ENCODE measurements at regions not wholly inside any gene's neighbourhood (a gene's known extent, or its start where the extent isn't known, plus 50 kb on each side); places are given as distances from the start of the nearest gene placed in this dataset.

GRCh38 chr2:109679626-109680025 lies 65.5 kb downstream of the SOWAHC start:
- Mint-ChIP-seq H3K9me3 (ENCODE audit: unreplicated experiment) (no peaks in the 10 kb centered on the region), H3K27ac (ENCODE audit: unreplicated experiment) (peak overlapping the region; percentile 95), H3K36me3 (ENCODE audit: insufficient read depth, unreplicated experiment) (no peaks in the 10 kb centered on the region), H3K27me3 (ENCODE audit: insufficient read depth, unreplicated experiment) (no peaks in the 10 kb centered on the region), H3K4me1 (ENCODE audit: low read depth, unreplicated experiment) (peaks cover 58% of the 10 kb centered on the region), H3K4me3 (ENCODE audit: unreplicated experiment) (peak overlapping the region; percentile 75)
- peaks cover 56% of the 10 kb centered on the region for H3K4me1 ChIP-seq
- H3K36me3 ChIP-seq (ENCODE audit: control insufficient read depth, insufficient read depth, low read length), result no peaks in the 10 kb centered on the region
- H3K9me3 ChIP-seq, result no peaks in the 10 kb centered on the region
- DNase-seq, result peak; percentile 50 to 68
- H3K4me3 ChIP-seq (ENCODE audit: low read depth, low read length), result no peak overlapping the region
- no TSS peak for BruUV-seq (replicated peaks)
- no peaks in the 10 kb centered on the region for H3K27me3 ChIP-seq (replicated peaks; ENCODE audit: control insufficient read depth, insufficient read depth, low read length)
- ChIA-PET CTCF (interaction anchor here (0.6 to 2.3 kb wide), 5 partner anchors 9 to 134 kb away, joined by 3 to 10 read pairs (median 3); no protein-coding TSS in a partner anchor), POLR2A (interaction anchor here (1.0 to 1.8 kb wide), 3 partner anchors 11 to 65 kb away, joined by 4 to 10 read pairs (median 4); partner anchors contain the start of genes SEPTIN10 and SOWAHC)
- TF ChIP-seq, protein P1, sequence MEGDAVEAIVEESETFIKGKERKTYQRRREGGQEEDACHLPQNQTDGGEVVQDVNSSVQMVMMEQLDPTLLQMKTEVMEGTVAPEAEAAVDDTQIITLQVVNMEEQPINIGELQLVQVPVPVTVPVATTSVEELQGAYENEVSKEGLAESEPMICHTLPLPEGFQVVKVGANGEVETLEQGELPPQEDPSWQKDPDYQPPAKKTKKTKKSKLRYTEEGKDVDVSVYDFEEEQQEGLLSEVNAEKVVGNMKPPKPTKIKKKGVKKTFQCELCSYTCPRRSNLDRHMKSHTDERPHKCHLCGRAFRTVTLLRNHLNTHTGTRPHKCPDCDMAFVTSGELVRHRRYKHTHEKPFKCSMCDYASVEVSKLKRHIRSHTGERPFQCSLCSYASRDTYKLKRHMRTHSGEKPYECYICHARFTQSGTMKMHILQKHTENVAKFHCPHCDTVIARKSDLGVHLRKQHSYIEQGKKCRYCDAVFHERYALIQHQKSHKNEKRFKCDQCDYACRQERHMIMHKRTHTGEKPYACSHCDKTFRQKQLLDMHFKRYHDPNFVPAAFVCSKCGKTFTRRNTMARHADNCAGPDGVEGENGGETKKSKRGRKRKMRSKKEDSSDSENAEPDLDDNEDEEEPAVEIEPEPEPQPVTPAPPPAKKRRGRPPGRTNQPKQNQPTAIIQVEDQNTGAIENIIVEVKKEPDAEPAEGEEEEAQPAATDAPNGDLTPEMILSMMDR (IDR thresholded peaks at IDR 0.05; ENCODE audit: insufficient read depth in 1 of 2, low read depth in 1 of 2, low read length in 1 of 2, severe bottlenecking in 1 of 2, unreplicated experiment in 1 of 2), result no peak
- intact Hi-C loops (cut with micrococcal nuclease; ENCODE audit: unreplicated experiment), result loop anchor here (2.0 kb wide), 1 partner anchor 35 kb away; no protein-coding TSS in a partner anchor

GRCh38 chr2:109680523-109681297 lies 66.5 kb downstream of the SOWAHC start:
- Histone ChIP-seq H3K4me1 (peaks cover 45% of the 10 kb centered on the region), H3K27me3 (replicated peaks; ENCODE audit: control insufficient read depth, insufficient read depth, low read length) (no peaks in the 10 kb centered on the region), H3K9me3 (no peaks in the 10 kb centered on the region), H3K36me3 (ENCODE audit: control insufficient read depth, insufficient read depth, low read length) (no peaks in the 10 kb centered on the region), H3K4me3 (ENCODE audit: low read depth, low read length) (no peak overlapping the region)
- ChIA-PET CTCF (interaction anchor here (0.6 to 2.3 kb wide), 4 partner anchors 8 to 135 kb away, joined by 3 to 10 read pairs (median 4); no protein-coding TSS in a partner anchor), POLR2A (interaction anchor here (1.8 kb wide), 1 partner anchor 10 kb away, joined by 10 read pairs; no protein-coding TSS in a partner anchor)
- Mint-ChIP-seq H3K9me3 (ENCODE audit: unreplicated experiment) (no peaks in the 10 kb centered on the region), H3K27ac (ENCODE audit: unreplicated experiment) (peak overlapping the region; percentile 82), H3K36me3 (ENCODE audit: insufficient read depth, unreplicated experiment) (no peaks in the 10 kb centered on the region), H3K27me3 (ENCODE audit: insufficient read depth, unreplicated experiment) (no peaks in the 10 kb centered on the region), H3K4me1 (ENCODE audit: low read depth, unreplicated experiment) (peaks cover 50% of the 10 kb centered on the region), H3K4me3 (ENCODE audit: unreplicated experiment) (peak overlapping the region; percentile 50)
- intact Hi-C loops (cut with micrococcal nuclease; ENCODE audit: unreplicated experiment), result loop anchor here (2.0 kb wide), 1 partner anchor 36 kb away; no protein-coding TSS in a partner anchor
- peak; percentile 44 to 60 for DNase-seq
- TSS peak; percentile 95 for BruUV-seq (replicated peaks)
- TF ChIP-seq, protein P1 (IDR thresholded peaks at IDR 0.05; ENCODE audit: insufficient read depth in 1 of 2, low read depth in 1 of 2, low read length in 1 of 2, severe bottlenecking in 1 of 2, unreplicated experiment in 1 of 2), result no peak

DNA sequence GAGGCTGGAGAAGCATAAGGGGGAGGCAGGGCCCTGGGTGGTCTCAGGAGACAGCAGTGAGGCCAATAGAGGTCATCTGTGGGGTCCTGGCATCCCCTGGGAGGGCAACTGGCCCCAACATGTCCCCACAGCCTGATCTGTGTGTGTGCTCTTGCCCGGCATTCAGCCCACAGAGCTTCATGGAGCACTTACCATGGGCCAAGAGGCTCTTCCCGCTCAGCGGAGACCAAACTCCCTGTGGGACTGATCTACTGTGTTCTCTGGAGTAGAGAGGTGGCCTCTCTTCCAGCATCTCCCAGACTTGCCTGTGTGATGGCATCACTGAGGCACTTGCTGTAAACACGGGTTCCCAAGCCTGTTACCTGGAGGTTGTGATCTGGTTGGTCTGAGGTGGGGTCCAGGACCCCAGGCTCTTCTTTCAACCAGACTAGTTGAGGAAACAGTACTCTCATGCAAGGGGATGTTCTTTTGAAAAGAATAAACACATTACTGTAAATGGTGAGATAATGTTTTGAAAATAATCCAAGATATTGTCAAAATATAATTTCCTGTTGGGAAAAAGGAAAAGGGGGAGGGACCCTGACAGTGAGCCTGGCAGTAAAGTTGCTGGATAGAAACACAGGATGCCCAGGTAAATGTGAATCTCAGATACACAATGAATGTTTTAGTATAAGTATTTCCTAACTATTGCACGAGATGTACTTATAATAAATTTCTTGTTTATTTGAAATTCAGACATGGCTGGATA lies 67.6 kb downstream of the SOWAHC start:
- CTCF ChIA-PET, result no interaction called here
- POLR2A ChIA-PET, result no interaction called here
- Mint-ChIP-seq H3K4me1 (ENCODE audit: low read depth, unreplicated experiment) (peaks cover 39% of the 10 kb centered on the region), H3K36me3 (ENCODE audit: insufficient read depth, unreplicated experiment) (no peaks in the 10 kb centered on the region), H3K4me3 (ENCODE audit: unreplicated experiment) (no peak overlapping the region), H3K27me3 (ENCODE audit: insufficient read depth, unreplicated experiment) (no peaks in the 10 kb centered on the region), H3K9me3 (ENCODE audit: unreplicated experiment) (no peaks in the 10 kb centered on the region), H3K27ac (ENCODE audit: unreplicated experiment) (peak overlapping the region; percentile 82)
- intact Hi-C loops (cut with micrococcal nuclease; ENCODE audit: unreplicated experiment), result loop anchor here (2.0 kb wide), 1 partner anchor 37 kb away; no protein-coding TSS in a partner anchor
- no peaks in the 10 kb centered on the region for H3K27me3 ChIP-seq (replicated peaks; ENCODE audit: control insufficient read depth, insufficient read depth, low read length)
- TF ChIP-seq, protein P1 (IDR thresholded peaks at IDR 0.05; ENCODE audit: insufficient read depth in 1 of 2, low read depth in 1 of 2, low read length in 1 of 2, severe bottlenecking in 1 of 2, unreplicated experiment in 1 of 2), result no peak
- DNase-seq, result peak in 1 of 2 experiments; percentile 26
- no peaks in the 10 kb centered on the region for H3K9me3 ChIP-seq
- no peak overlapping the region for H3K4me3 ChIP-seq (ENCODE audit: low read depth, low read length)
- no peaks in the 10 kb centered on the region for H3K36me3 ChIP-seq (ENCODE audit: control insufficient read depth, insufficient read depth, low read length)
- peaks cover 35% of the 10 kb centered on the region for H3K4me1 ChIP-seq
- no TSS peak for BruUV-seq (replicated peaks)
